SU-DHL-6 (cell line): ENCODE measurements at regions not wholly inside any gene's neighbourhood (a gene's known extent, or its start where the extent isn't known, plus 50 kb on each side); places are given as distances from the start of the nearest gene placed in this dataset.

ENCODE experiments used
- CTCF ChIP-seq: fragments of 200-600 bp; sonication (generic); IDR thresholded peaks from one replicate; pipeline ENCODE4 v1.5.1; 2017; ENCODE audit warnings: antibody characterized with exemption, mild to moderate bottlenecking, low read length, moderate library complexity; ENCODE audit not compliant: insufficient read depth, poor library complexity, severe bottlenecking
- EZH2phosphoT487 ChIP-seq: fragments of 200-600 bp; sonication (generic), shearing (Covaris generic); conservative IDR thresholded peaks from 2 replicates; pipeline ENCODE4 v1.6.1; 2018; ENCODE audit warnings: mild to moderate bottlenecking, antibody characterized with exemption, low read length, moderate library complexity, mixed read lengths

- no peak for TF ChIP-seq CTCF
- TF ChIP-seq EZH2phosphoT487: no peak
Measured at GRCh38 chr6:868201-868600, 175.3 kb upstream of the EXOC2 start.
